Liver (tissue), 8 donors: ENCODE measurements at regions not wholly inside any gene's neighbourhood (a gene's known extent, or its start where the extent isn't known, plus 50 kb on each side); places are given as distances from the start of the nearest gene placed in this dataset.

Experiments
- DNase-seq: peaks from one replicate; pipeline ENCODE4 v3.0.0-alpha.2; 2017; ENCODE audit warnings: low spot score
- H3K27ac ChIP-seq, 2 donors: one replicate each; pipeline ENCODE4 v1.7.0; 2013; ENCODE audit warnings: inconsistent platforms in 2 of 2, low read length in 2 of 2, control low read depth in 1 of 2, low read depth in 1 of 2, mild to moderate bottlenecking in 1 of 2
- H3K27me3 ChIP-seq, 4 donors: one replicate each; pipeline versions ENCODE4 v1.6.1 to v1.7.0; 2013; ENCODE audit warnings: low read length in 3 of 4, inconsistent platforms in 1 of 4, mild to moderate bottlenecking in 1 of 4, moderate library complexity in 1 of 4; ENCODE audit not compliant: control insufficient read depth in 4 of 4, insufficient read depth in 4 of 4
- H3K36me3 ChIP-seq, 4 donors: one replicate each; pipeline versions ENCODE4 v1.6.1 to v1.7.0; 2013; ENCODE audit warnings: low read length in 3 of 4, mild to moderate bottlenecking in 3 of 4, low read depth in 1 of 4, moderate library complexity in 1 of 4; ENCODE audit not compliant: control insufficient read depth in 4 of 4, insufficient read depth in 3 of 4
- H3K4me1 ChIP-seq, 4 donors: one replicate each; pipeline versions ENCODE4 v1.6.1 to v1.7.0; 2013; ENCODE audit warnings: low read length in 3 of 4, mild to moderate bottlenecking in 3 of 4, moderate library complexity in 1 of 4; ENCODE audit not compliant: control insufficient read depth in 4 of 4, insufficient read depth in 4 of 4
- H3K4me3 ChIP-seq, 3 donors: one replicate each; pipeline versions ENCODE4 v1.6.1 to v1.7.0; 2013; ENCODE audit warnings: low read length in 3 of 3, control low read depth in 1 of 3, low read depth in 1 of 3, mild to moderate bottlenecking in 1 of 3
- H3K9ac ChIP-seq, 2 donors: one replicate each; pipeline ENCODE4 v1.7.0; 2013; ENCODE audit warnings: low read length in 2 of 2, mild to moderate bottlenecking in 2 of 2, moderate library complexity in 2 of 2, control low read depth in 1 of 2, low read depth in 1 of 2
- H3K9me3 ChIP-seq, 4 donors: one replicate each; pipeline versions ENCODE4 v1.6.1 to v1.7.0; 2013; ENCODE audit warnings: low read length in 3 of 4; ENCODE audit not compliant: control insufficient read depth in 4 of 4
- ATF3 ChIP-seq: IDR thresholded peaks from 2 replicates; pipeline ENCODE4 v1.6.1; 2016; ENCODE audit warnings: antibody characterized with exemption
- CTCF ChIP-seq: fragments of 150-350 bp; IDR thresholded peaks from 2 replicates; pipeline ENCODE4 v1.5.1; 2017; ENCODE audit warnings: improper control_type of control experiment, low read depth, low read length; ENCODE audit not compliant: missing input control
- FOXA1 ChIP-seq: IDR thresholded peaks from 2 replicates; pipeline ENCODE4 v1.6.1; 2016; ENCODE audit warnings: antibody characterized with exemption
- FOXA2 ChIP-seq: IDR thresholded peaks from 2 replicates; pipeline ENCODE4 v1.6.1; 2016; ENCODE audit warnings: antibody characterized with exemption
- GABPA ChIP-seq, 2 donors: IDR thresholded peaks in 1 of 2; conservative IDR thresholded peaks in 1 of 2; 2 replicates each; pipeline ENCODE4 v1.6.1; 2016; ENCODE audit warnings: antibody characterized with exemption in 2 of 2, mild to moderate bottlenecking in 1 of 2, moderate library complexity in 1 of 2
- HNF4A ChIP-seq, 2 donors: conservative IDR thresholded peaks; 2 replicates each; pipeline ENCODE4 v1.6.1; 2016; ENCODE audit warnings: antibody characterized with exemption in 2 of 2, mild to moderate bottlenecking in 2 of 2
- HNF4G ChIP-seq: IDR thresholded peaks from 2 replicates; pipeline ENCODE4 v1.6.1; 2016; ENCODE audit warnings: antibody characterized with exemption
- MAX ChIP-seq: IDR thresholded peaks from 2 replicates; pipeline ENCODE4 v1.6.1; 2016; ENCODE audit warnings: antibody characterized with exemption
- NR2F2 ChIP-seq: IDR thresholded peaks from 2 replicates; pipeline ENCODE4 v1.6.1; 2016; ENCODE audit warnings: antibody characterized with exemption
- RAD21 ChIP-seq, 2 donors: IDR thresholded peaks; 2 replicates each; pipeline ENCODE4 v1.6.1; 2016; ENCODE audit warnings: antibody characterized with exemption in 2 of 2, mild to moderate bottlenecking in 2 of 2
- REST ChIP-seq: IDR thresholded peaks from 2 replicates; pipeline ENCODE4 v1.6.1; 2016; ENCODE audit warnings: antibody characterized with exemption, mild to moderate bottlenecking
- RXRA ChIP-seq, 2 donors: IDR thresholded peaks; 2 replicates each; pipeline ENCODE4 v1.6.1; 2017 to 2018; ENCODE audit warnings: antibody characterized with exemption in 2 of 2, mild to moderate bottlenecking in 1 of 2
- SP1 ChIP-seq: IDR thresholded peaks from 2 replicates; pipeline ENCODE4 v1.6.1; 2018; ENCODE audit warnings: antibody characterized with exemption, mild to moderate bottlenecking
- TAF1 ChIP-seq: conservative IDR thresholded peaks from 2 replicates; pipeline ENCODE4 v1.6.1; 2016; ENCODE audit warnings: antibody characterized with exemption, mild to moderate bottlenecking
- YY1 ChIP-seq: IDR thresholded peaks from 2 replicates; pipeline ENCODE4 v1.6.1; 2016; ENCODE audit warnings: antibody characterized with exemption, mild to moderate bottlenecking
- ZBTB33 ChIP-seq: IDR thresholded peaks from 2 replicates; pipeline ENCODE4 v1.6.1; 2016; ENCODE audit warnings: antibody characterized with exemption
- WGBS: extraction: QIAGEN DNeasy Blood & Tissue Kit; methylation state at CpG from one replicate; pipeline ENCODE4 v1.1.7; 2013; 5-methylcytosine and 5-hydroxymethylcytosine counted together
- donor health status: healthy.
- donor health status: healthy.
- donor health status: healthy.
- donor health status: healthy.
- donor health status: healthy.

GRCh38 chr3:72345237-72345878, 502.9 kb downstream of the SHQ1 start:
- Histone ChIP-seq H3K4me3 (no peak overlapping the region), H3K36me3 (no peaks in the 10 kb centered on the region), H3K4me1 (no peaks in the 10 kb centered on the region), H3K9ac (no peak overlapping the region), H3K27me3 (no peaks in the 10 kb centered on the region), H3K27ac (no peak overlapping the region), H3K9me3 (no peaks in the 10 kb centered on the region)
- TF ChIP-seq CTCF (no peak), MAX (no peak), HNF4G (no peak), ZBTB33 (no peak), GABPA (IDR thresholded peaks at IDR 0.05 in 1 of 2, conservative IDR thresholded peaks at IDR 0.05 in 1 of 2) (no peak), FOXA2 (no peak)
- 86% methylated on average over 7 of the region's 7 CpGs for WGBS
- DNase-seq: no peak

- Histone ChIP-seq H3K27ac (no peak overlapping the region), H3K27me3 (no peaks in the 10 kb centered on the region), H3K36me3 (no peaks in the 10 kb centered on the region), H3K9me3 (no peaks in the 10 kb centered on the region), H3K4me1 (no peaks in the 10 kb centered on the region), H3K4me3 (no peak overlapping the region), H3K9ac (no peak overlapping the region)
- no peak for DNase-seq
- TF ChIP-seq RAD21 (IDR thresholded peaks at IDR 0.05): no peak
- WGBS: 86% methylated on average over 6 of the region's 6 CpGs
Observed at GRCh38 chr3:72344647-72345046, 503.6 kb downstream of the SHQ1 start.

GRCh38 chr3:72344236-72344635, 504.0 kb downstream of the SHQ1 start:
- 77% methylated on average over 1 of the region's 1 CpG for WGBS
- Histone ChIP-seq H3K9me3 (no peaks in the 10 kb centered on the region), H3K27me3 (no peaks in the 10 kb centered on the region), H3K9ac (no peak overlapping the region), H3K27ac (no peak overlapping the region), H3K4me1 (no peaks in the 10 kb centered on the region), H3K4me3 (no peak overlapping the region), H3K36me3 (no peaks in the 10 kb centered on the region)
- DNase-seq: no peak
- TF ChIP-seq RXRA (IDR thresholded peaks at IDR 0.05) (no peak), HNF4A (conservative IDR thresholded peaks at IDR 0.05) (no peak), ZBTB33 (no peak), ATF3 (no peak), YY1 (no peak), REST (no peak), TAF1 (no peak), FOXA2 (no peak), HNF4G (no peak), NR2F2 (no peak), GABPA (IDR thresholded peaks at IDR 0.05 in 1 of 2, conservative IDR thresholded peaks at IDR 0.05 in 1 of 2) (no peak), MAX (no peak), SP1 (no peak), FOXA1 (no peak)
